ENCODE measurements at regions not wholly inside any gene's neighbourhood (a gene's known extent, or its start where the extent isn't known, plus 50 kb on each side); places are given as distances from the start of the nearest gene placed in this dataset.

DNA sequence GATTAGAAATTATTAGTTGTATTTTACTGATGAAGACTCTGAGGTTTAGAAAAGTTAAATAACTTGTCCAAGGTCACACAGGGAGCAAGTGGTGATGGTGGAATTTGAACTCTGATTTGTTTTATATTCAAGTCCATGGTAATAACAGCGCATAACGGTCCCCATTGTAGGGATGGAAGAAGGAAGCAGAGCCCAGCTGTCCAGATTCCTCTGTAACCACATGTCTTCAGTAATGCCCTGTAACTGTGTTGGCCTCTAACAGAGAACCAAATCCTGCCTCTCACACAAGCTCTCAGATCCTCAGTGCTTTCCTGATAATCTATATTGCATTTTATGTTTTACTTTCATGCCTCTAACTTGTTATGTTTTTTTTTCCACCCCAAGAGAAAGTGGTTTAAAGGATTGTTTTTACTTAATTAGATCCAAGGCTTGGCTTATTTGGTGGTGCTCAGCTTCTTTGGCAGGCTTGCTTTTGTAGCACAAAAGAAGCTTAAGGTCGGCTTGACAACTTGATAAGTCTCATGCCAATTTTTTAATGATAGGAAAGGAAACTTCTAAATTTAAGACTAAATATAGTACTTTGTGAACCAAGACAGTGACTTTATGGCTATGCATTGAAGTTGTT, 105.1 kb upstream of the SEL1L start:
- DNase-seq (no peak), ATAC-seq (no peak)
- Mint-ChIP-seq H3K9me3 (no peaks in the 10 kb centered on the region), H3K27me3 (ENCODE audit: low read depth) (peaks cover 5% of the 10 kb centered on the region), H3K36me3 (ENCODE audit: insufficient read depth) (no peaks in the 10 kb centered on the region), H3K4me3 (no peak overlapping the region), H3K4me1 (ENCODE audit: low read depth) (no peaks in the 10 kb centered on the region)

DNA sequence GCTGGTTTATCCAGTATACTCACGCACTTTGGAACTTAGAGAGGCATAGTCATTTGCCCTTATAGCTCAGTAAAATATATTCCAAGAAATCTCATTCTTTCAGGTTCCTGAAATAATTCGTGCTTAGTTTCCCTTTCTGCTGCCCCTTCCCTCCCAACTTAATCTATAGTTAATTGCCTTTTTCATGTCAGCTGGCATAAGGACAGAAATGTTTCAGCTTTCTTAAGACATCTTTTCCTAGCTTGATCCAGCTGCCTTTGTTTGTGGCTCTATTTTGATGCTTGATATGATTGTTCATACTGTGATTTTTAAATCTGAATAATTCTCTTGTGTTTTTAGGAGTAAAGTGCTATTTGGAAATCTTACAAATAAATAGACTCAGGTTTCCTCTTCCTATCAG, 120.0 kb upstream of the SEL1L start:
- Mint-ChIP-seq H3K9me3 (peaks cover 9% of the 10 kb centered on the region), H3K36me3 (ENCODE audit: insufficient read depth) (no peaks in the 10 kb centered on the region), H3K27me3 (ENCODE audit: low read depth) (peaks cover 4% of the 10 kb centered on the region), H3K4me1 (ENCODE audit: low read depth) (no peaks in the 10 kb centered on the region), H3K4me3 (no peak overlapping the region)
- ATAC-seq (no peak), DNase-seq (no peak)

DNA sequence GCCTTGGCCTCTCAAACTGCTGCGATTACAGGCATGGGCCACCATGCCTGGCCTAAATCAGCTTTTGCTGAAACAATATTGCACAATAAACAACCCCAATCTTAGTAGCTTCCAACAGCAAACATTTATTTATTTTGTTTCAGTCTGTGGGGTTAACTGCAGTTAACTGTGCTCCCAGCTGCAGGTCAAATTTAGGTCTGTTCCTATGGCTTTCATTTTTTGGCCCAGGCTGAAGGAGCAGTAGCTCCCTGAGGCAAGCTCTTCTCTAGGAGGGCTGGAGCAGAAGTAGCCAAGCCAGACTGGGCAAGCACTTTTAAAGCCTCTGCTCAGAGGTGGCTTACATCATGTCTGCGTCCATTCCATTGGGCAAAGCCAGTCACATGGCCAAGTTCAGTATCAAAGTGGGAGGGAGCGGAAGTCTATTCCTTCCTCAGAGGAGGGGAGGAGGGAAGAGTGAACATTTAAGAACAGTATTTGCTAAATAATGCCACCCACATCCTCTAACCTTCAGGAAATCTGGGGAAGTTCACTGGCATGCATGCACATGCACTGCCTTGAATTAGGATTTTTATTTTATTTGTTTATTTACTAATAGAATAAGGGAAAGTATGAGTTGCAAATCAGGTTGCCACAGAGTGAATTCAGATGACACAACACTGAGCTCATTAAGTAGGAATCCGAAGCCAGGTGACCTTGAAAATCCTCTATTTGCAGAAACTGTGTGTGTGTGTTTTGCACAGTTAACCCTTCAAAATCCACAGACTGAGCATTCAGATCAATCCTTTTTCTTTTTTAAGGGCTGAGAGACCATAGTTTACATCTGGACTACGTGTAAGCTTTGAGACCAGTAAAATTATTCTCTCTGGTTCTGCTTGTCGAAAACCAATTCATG, 122.0 kb upstream of the SEL1L start:
- H3K27me3 Mint-ChIP-seq (ENCODE audit: low read depth): no peaks in the 10 kb centered on the region
- H3K36me3 Mint-ChIP-seq (ENCODE audit: insufficient read depth): no peaks in the 10 kb centered on the region
- no peak for DNase-seq
- H3K4me3 Mint-ChIP-seq: no peak overlapping the region
- ATAC-seq: no peak
- H3K4me1 Mint-ChIP-seq (ENCODE audit: low read depth): no peaks in the 10 kb centered on the region
- H3K9me3 Mint-ChIP-seq: peaks cover 9% of the 10 kb centered on the region

DNA sequence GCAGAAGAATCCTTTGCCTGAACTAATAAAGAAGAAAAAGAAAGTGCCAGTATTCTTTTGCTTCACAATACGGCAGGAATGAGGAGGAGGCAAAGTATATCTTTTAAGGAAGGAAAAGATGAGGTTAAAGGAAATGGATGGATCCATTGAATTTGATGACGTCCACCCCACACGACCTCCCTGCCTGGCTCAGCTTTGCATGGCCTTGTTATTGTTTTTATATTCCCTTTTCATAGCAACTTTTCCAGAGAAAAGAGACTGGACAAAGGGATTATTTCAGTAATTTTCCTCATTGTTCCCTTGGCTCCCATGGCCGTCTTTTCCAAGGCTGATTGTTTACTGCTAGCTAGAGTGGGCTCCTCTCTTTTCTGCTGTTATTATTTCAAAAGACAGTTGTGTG, 123.2 kb upstream of the SEL1L start:
- Mint-ChIP-seq H3K9me3 (peaks cover 9% of the 10 kb centered on the region), H3K27me3 (ENCODE audit: low read depth) (no peaks in the 10 kb centered on the region), H3K4me1 (ENCODE audit: low read depth) (no peaks in the 10 kb centered on the region), H3K36me3 (ENCODE audit: insufficient read depth) (no peaks in the 10 kb centered on the region), H3K4me3 (no peak overlapping the region)
- DNase-seq (no peak), ATAC-seq (no peak)

DNA sequence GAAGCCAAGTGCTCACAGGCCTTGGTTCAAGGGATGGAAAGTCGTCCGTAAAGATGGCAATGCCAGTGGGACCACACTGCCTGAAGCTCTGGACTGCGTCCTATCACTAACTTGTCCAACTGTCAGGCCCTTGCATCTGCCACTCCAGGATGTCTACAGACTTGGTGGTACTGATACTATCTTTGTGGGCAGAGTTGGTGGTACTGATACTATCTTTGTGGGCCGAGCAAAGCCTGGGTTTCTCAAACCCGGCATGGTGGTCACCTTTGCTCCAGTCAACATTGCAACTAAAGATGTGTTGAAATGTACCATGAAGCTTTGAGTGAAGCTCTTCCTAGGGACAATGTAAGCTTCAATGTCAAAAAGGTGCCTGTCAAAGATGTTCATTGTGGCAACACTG, 128.4 kb upstream of the SEL1L start:
- Mint-ChIP-seq H3K36me3 (ENCODE audit: insufficient read depth) (no peaks in the 10 kb centered on the region), H3K27me3 (ENCODE audit: low read depth) (no peaks in the 10 kb centered on the region), H3K9me3 (no peaks in the 10 kb centered on the region), H3K4me3 (no peak overlapping the region), H3K4me1 (ENCODE audit: low read depth) (no peaks in the 10 kb centered on the region)
- DNase-seq: no peak
- no peak for ATAC-seq

DNA sequence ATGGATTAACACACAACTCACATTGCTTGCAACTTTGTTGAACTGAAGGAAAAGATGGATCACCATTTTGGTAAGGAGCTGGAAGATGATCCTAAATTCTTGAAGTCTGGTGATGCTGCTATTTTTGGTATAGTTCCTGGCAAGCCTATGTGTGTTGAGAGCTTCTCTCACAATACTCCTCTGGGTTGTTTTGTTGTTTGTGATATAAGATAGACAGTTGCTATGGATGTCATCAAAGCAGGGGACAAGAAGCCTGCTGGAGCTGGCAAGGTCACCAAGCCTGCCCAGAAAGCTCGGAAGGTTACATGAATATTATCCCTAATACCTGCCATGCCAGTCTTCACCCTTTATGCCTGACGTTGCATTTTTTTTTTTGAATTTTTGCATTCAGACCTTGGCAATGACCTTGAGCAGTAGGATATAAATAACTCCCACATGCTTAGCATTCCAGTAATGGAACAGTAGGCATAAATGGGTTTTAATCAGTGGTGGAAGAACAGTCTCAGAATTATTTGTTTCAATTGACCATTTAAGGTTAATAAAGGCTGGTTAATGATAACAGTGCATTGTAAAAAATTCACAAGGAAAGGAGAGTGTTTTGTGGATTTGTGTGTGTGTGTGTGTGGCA, 129.0 kb upstream of the SEL1L start:
- H3K4me3 Mint-ChIP-seq: no peak overlapping the region
- no peaks in the 10 kb centered on the region for H3K36me3 Mint-ChIP-seq (ENCODE audit: insufficient read depth)
- no peaks in the 10 kb centered on the region for H3K9me3 Mint-ChIP-seq
- no peaks in the 10 kb centered on the region for H3K27me3 Mint-ChIP-seq (ENCODE audit: low read depth)
- ATAC-seq: no peak
- DNase-seq: no peak
- no peaks in the 10 kb centered on the region for H3K4me1 Mint-ChIP-seq (ENCODE audit: low read depth)

DNA sequence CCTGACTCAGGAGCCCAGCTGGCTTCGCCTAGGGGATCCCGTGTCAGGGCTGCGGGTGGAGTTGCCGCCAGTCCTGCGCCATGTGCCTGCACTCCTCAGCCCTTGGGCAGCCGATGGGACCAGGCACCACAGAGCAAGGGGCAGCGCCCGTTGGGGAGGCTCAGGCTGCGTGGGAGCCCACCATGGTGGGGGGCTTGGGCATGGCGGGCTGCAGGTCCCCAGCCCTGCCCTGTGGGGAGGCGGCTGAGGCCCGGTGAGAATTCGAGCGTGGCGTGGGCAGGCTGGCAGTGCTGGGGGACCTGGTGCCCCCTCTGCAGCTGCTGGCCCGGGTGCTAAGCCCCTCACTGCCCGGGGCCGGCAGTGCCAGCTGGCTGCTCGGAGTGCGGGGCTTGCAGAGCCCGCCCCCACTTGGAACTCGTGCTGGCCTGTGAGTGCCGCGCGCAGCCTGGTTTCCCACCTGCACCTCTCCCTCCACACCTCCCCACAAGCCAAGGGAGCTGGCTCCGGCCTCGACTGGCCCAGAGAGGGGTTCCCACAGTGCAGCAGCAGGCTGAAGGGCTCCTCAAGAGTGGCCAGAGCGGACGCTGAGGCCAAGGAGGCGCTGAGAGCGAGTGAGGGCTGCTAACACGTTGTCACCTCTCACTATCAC, 135.1 kb upstream of the SEL1L start:
- no peak for DNase-seq
- no peaks in the 10 kb centered on the region for H3K4me1 Mint-ChIP-seq (ENCODE audit: low read depth)
- no peak for ATAC-seq
- H3K4me3 Mint-ChIP-seq: no peak overlapping the region
- H3K36me3 Mint-ChIP-seq (ENCODE audit: insufficient read depth): no peaks in the 10 kb centered on the region
- no peaks in the 10 kb centered on the region for H3K9me3 Mint-ChIP-seq
- peaks cover 1% of the 10 kb centered on the region for H3K27me3 Mint-ChIP-seq (ENCODE audit: low read depth)

DNA sequence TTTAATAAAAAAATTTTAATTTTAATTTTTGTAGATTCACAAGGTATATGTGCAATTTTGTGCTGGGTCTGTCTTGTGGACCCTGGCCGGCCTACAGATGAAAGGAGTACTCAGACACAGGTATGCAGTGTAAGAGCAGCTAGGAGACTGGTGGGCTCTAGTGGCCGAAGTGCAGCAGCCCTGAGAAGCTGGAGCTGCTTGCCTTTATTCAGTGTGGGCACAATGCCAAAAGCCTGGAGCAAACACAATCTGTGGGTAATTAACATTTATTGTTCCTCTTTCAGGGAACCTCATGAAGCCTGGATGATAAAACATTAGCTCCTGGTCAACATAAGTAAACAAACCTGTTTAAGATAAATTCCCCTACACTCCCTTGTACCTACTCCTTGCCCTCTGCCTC, 135.7 kb upstream of the SEL1L start:
- no peak for DNase-seq
- Mint-ChIP-seq H3K27me3 (ENCODE audit: low read depth) (peaks cover 1% of the 10 kb centered on the region), H3K36me3 (ENCODE audit: insufficient read depth) (no peaks in the 10 kb centered on the region), H3K4me3 (no peak overlapping the region), H3K9me3 (no peaks in the 10 kb centered on the region), H3K4me1 (ENCODE audit: low read depth) (no peaks in the 10 kb centered on the region)
- no peak for ATAC-seq

DNA sequence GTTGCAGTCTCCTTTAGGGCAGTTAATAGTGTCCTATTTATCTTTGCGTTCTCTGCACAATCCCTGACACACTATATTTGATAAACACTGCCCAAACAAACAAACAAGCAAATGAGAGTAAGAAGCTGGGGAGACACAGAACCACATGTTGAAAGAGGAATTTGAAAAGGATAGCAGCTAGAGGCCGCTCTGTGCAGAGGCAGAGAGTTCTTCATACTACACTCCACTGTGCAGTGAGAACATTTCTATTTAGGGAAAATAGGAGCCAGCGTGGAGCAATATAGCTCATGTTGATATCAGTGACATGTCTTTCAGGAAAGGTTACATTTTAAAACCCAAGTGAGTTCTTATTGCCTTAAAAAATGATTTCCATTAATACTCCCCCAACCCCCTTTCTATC, 140.3 kb upstream of the SEL1L start:
- H3K27me3 Mint-ChIP-seq (ENCODE audit: low read depth): peaks cover 1% of the 10 kb centered on the region
- H3K4me1 Mint-ChIP-seq (ENCODE audit: low read depth): no peaks in the 10 kb centered on the region
- no peaks in the 10 kb centered on the region for H3K9me3 Mint-ChIP-seq
- DNase-seq (no peak), ATAC-seq (no peak)
- H3K4me3 Mint-ChIP-seq: no peak overlapping the region
- H3K36me3 Mint-ChIP-seq (ENCODE audit: insufficient read depth): no peaks in the 10 kb centered on the region

DNA sequence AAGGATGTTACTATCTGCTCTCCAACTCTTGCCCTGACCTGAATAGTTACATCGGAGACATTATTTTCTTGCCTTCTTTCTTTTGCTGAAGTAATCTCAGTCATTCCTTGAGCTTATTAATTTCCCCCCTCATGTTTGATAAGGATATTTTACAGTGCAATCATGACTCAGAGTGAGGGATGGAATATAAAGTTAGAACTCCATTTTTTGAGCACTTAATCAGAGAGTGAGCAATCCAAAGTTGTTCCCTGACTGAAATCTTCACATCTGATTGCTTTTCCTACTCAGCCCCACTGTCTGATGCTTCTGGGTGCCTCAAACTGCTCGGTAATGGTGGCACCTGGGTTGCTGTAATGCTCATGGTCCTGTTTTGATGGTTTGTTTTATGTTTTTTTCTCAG, 142.7 kb upstream of the SEL1L start:
- H3K36me3 Mint-ChIP-seq (ENCODE audit: insufficient read depth): no peaks in the 10 kb centered on the region
- DNase-seq (no peak), ATAC-seq (no peak)
- peaks cover 3% of the 10 kb centered on the region for H3K27me3 Mint-ChIP-seq (ENCODE audit: low read depth)
- no peaks in the 10 kb centered on the region for H3K9me3 Mint-ChIP-seq
- H3K4me1 Mint-ChIP-seq (ENCODE audit: low read depth): no peaks in the 10 kb centered on the region
- no peak overlapping the region for H3K4me3 Mint-ChIP-seq

DNA sequence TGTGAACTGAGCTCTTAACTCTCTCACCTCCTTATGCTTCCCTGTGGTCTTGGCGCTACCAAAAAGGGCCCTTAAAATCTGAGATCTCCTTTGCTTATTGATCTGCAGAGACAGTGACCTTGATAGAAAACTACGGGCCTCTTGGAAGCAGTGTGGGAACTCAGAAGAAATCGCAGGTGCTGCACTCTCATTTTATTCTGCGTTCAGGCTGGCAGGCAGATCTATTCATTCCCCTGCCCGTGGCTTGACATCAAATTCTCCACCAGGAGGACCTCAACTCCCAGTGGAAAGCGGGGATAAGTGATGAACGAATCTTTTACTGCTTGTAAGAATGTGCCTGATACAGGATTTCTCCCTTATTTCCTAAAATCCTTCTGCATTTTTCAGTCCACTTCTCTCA, 143.2 kb upstream of the SEL1L start:
- H3K4me1 Mint-ChIP-seq (ENCODE audit: low read depth): no peaks in the 10 kb centered on the region
- DNase-seq (no peak), ATAC-seq (no peak)
- no peak overlapping the region for H3K4me3 Mint-ChIP-seq
- no peaks in the 10 kb centered on the region for H3K36me3 Mint-ChIP-seq (ENCODE audit: insufficient read depth)
- no peaks in the 10 kb centered on the region for H3K9me3 Mint-ChIP-seq
- H3K27me3 Mint-ChIP-seq (ENCODE audit: low read depth): peaks cover 3% of the 10 kb centered on the region

DNA sequence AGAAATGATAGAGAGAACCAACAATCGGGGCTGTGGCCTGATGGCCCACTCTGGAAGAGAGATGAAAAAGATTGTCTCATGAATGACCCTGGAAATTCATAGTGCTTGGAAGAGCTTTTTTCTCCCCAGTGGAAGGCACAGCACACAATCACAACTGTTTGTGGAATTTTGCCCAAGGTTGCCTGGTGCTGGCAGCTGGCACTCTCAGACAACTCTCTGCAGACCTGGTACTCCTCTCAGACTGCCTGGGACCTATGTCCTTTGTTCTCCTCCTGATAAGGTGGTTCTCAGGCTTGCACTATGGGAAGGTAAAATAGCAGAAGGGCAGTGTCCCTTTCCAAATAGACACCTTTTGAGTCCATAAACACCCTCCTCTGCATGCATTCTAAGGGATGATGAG, 144.1 kb upstream of the SEL1L start:
- peaks cover 1% of the 10 kb centered on the region for H3K27me3 Mint-ChIP-seq (ENCODE audit: low read depth)
- DNase-seq (no peak), ATAC-seq (no peak)
- H3K9me3 Mint-ChIP-seq: no peaks in the 10 kb centered on the region
- no peaks in the 10 kb centered on the region for H3K36me3 Mint-ChIP-seq (ENCODE audit: insufficient read depth)
- H3K4me1 Mint-ChIP-seq (ENCODE audit: low read depth): no peaks in the 10 kb centered on the region
- no peak overlapping the region for H3K4me3 Mint-ChIP-seq

DNA sequence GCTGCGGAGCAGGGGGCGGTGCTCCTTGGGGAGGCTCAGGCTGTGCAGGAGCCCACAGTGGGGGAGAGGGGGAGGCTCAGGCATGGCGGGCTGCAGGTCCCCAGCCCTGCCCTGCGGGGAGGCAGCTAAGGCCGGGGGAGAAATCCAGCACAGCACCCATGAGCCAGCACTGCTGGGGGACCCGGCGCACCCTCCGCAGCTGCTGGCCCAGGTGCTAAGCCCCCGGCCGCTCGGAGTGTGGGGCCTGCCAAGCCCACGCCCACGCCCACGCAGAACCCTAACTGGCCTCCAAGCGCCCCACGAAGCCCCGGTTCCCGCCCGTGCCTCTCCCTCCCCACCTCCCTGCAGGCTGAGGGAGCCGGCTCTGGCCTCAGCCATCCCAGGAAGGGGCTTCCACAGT, 145.6 kb upstream of the SEL1L start:
- ATAC-seq (no peak), DNase-seq (no peak)
- Mint-ChIP-seq H3K27me3 (ENCODE audit: low read depth) (peaks cover 1% of the 10 kb centered on the region), H3K36me3 (ENCODE audit: insufficient read depth) (no peaks in the 10 kb centered on the region), H3K4me3 (no peak overlapping the region), H3K9me3 (no peaks in the 10 kb centered on the region), H3K4me1 (ENCODE audit: low read depth) (no peaks in the 10 kb centered on the region)

DNA sequence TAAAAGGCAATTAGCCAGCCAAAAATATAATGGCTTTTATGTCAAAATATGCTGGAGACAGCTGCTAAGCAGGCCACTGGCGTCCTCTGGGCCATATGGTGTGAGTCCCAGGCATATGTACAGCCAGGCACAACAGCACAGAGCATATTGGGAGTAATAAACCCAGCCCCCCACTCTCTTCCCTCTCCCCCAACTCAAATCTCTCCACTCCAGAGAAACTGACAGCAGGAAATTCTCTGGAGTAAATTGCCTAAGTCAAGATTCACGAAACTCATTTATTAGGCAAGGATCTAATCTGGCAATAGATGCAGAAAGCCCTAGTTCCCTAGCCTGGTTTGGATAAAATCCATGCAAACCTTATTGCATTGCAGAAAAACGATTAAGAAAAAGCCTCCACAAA, 147.9 kb upstream of the SEL1L start:
- H3K4me1 Mint-ChIP-seq (ENCODE audit: low read depth): no peaks in the 10 kb centered on the region
- no peaks in the 10 kb centered on the region for H3K36me3 Mint-ChIP-seq (ENCODE audit: insufficient read depth)
- H3K27me3 Mint-ChIP-seq (ENCODE audit: low read depth): peaks cover 1% of the 10 kb centered on the region
- no peak for ATAC-seq
- peaks cover 3% of the 10 kb centered on the region for H3K9me3 Mint-ChIP-seq
- DNase-seq: no peak
- H3K4me3 Mint-ChIP-seq: no peak overlapping the region
